DND-41 (cell line): ENCODE measurements at regions not wholly inside any gene's neighbourhood (a gene's known extent, or its start where the extent isn't known, plus 50 kb on each side); places are given as distances from the start of the nearest gene placed in this dataset.

Source experiments
- ATAC-seq: fragments of 200-7000 bp; cut with Tn5 transposase; 3 replicates; pipeline ENCODE4 v1.9.1; 2021; ENCODE audit warnings: low read depth; ENCODE audit not compliant: insufficient read depth
- DNase-seq: peaks from one replicate; pipeline ENCODE4 v3.0.0-alpha.2; 2020
- H2AFZ ChIP-seq: 2 replicates; pipeline ENCODE4 v1.6.0; 2012; ENCODE audit warnings: low read depth, low read length
- H3K27ac ChIP-seq: 2 replicates; pipeline ENCODE4 v1.5.1; 2012; ENCODE audit warnings: low read length, inconsistent platforms
- H3K27me3 ChIP-seq: fragments of 200-600 bp; sonication (generic); 2 replicates; pipeline ENCODE4 v1.6.0; 2012; ENCODE audit warnings: low read length, mild to moderate bottlenecking, inconsistent platforms; ENCODE audit not compliant: insufficient read depth, poor library complexity
- H3K36me3 ChIP-seq: 2 replicates; pipeline ENCODE4 v1.5.1; 2012; ENCODE audit warnings: low read length, inconsistent platforms; ENCODE audit not compliant: insufficient read depth
- H3K4me1 ChIP-seq: 2 replicates; pipeline ENCODE4 v1.5.1; 2012; ENCODE audit warnings: mild to moderate bottlenecking, low read length; ENCODE audit not compliant: insufficient read depth
- H3K4me2 ChIP-seq: 2 replicates; pipeline ENCODE4 v1.6.0; 2012; ENCODE audit warnings: mild to moderate bottlenecking, moderate library complexity, low read length, inconsistent platforms; ENCODE audit not compliant: insufficient read depth
- H3K4me3 ChIP-seq, 2 experiments: fragments of 200-600 bp in 1 of 2; shearing (Covaris generic) in 1 of 2; 2 replicates each; pipeline ENCODE4 v1.5.1; 2012 to 2016; ENCODE audit warnings: inconsistent platforms in 2 of 2, low read length in 2 of 2, mild to moderate bottlenecking in 2 of 2, low read depth in 1 of 2, moderate library complexity in 1 of 2
- H3K79me2 ChIP-seq: 2 replicates; pipeline ENCODE4 v1.6.0; 2012; ENCODE audit warnings: low read length, inconsistent platforms; ENCODE audit not compliant: insufficient read depth
- H3K9ac ChIP-seq: 2 replicates; pipeline ENCODE4 v1.6.0; 2012; ENCODE audit warnings: low read depth, mild to moderate bottlenecking, inconsistent platforms, low read length, moderate library complexity
- H3K9me3 ChIP-seq: 2 replicates; pipeline ENCODE4 v1.5.1; 2012; ENCODE audit warnings: low read length, moderate library complexity, mild to moderate bottlenecking, inconsistent platforms; ENCODE audit not compliant: insufficient read depth, severe bottlenecking
- H4K20me1 ChIP-seq: 2 replicates; pipeline ENCODE4 v1.6.0; 2012; ENCODE audit warnings: low read length; ENCODE audit not compliant: insufficient read depth
- EZH2 ChIP-seq: IDR thresholded peaks from 3 replicates; pipeline ENCODE4 v1.6.1; 2012; ENCODE audit warnings: borderline replicate concordance, low read depth, mild to moderate bottlenecking, moderate library complexity, low read length, inconsistent platforms; ENCODE audit not compliant: severe bottlenecking
- TF ChIP-seq, protein P1 (sequence below): IDR thresholded peaks from 2 replicates; pipeline ENCODE4 v1.5.1; 2012; ENCODE audit warnings: borderline replicate concordance, low read length, moderate library complexity, mild to moderate bottlenecking; ENCODE audit not compliant: poor library complexity, severe bottlenecking; ENCODE audit errors: extremely low read depth

DNA sequence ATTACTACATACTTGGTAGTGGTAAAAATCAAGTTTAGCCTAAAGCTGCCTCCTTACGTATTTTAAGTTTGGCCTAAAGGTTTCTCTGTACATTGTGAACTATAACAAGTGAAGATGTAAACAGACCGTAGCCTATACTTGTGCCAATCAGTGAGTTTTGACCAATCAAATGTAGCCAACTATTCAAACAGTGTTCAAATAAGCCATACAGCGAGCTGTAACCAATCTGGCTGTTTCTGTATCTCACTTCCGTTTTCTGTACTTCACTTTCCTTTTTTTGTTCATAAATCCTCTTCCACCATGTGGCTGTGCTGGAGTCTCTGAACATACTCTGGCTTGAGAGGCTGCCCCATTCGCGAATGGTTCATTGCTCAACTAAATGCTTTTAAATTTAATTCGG lies 2504.6 kb downstream of the PCDH9 start:
- Histone ChIP-seq H2AFZ (no peak overlapping the region), H3K36me3 (no peaks in the 10 kb centered on the region), H3K27ac (no peak overlapping the region), H3K4me3 (no peak overlapping the region), H3K79me2 (no peaks in the 10 kb centered on the region), H3K4me2 (no peak overlapping the region), H3K4me1 (no peaks in the 10 kb centered on the region), H3K27me3 (no peaks in the 10 kb centered on the region), H3K9ac (no peak overlapping the region), H3K9me3 (no peaks in the 10 kb centered on the region), H4K20me1 (no peaks in the 10 kb centered on the region)
- ATAC-seq, result no peak
- no peak for DNase-seq
- no peak for TF ChIP-seq EZH2
- TF ChIP-seq, protein P1, sequence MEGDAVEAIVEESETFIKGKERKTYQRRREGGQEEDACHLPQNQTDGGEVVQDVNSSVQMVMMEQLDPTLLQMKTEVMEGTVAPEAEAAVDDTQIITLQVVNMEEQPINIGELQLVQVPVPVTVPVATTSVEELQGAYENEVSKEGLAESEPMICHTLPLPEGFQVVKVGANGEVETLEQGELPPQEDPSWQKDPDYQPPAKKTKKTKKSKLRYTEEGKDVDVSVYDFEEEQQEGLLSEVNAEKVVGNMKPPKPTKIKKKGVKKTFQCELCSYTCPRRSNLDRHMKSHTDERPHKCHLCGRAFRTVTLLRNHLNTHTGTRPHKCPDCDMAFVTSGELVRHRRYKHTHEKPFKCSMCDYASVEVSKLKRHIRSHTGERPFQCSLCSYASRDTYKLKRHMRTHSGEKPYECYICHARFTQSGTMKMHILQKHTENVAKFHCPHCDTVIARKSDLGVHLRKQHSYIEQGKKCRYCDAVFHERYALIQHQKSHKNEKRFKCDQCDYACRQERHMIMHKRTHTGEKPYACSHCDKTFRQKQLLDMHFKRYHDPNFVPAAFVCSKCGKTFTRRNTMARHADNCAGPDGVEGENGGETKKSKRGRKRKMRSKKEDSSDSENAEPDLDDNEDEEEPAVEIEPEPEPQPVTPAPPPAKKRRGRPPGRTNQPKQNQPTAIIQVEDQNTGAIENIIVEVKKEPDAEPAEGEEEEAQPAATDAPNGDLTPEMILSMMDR, result no peak

DNA sequence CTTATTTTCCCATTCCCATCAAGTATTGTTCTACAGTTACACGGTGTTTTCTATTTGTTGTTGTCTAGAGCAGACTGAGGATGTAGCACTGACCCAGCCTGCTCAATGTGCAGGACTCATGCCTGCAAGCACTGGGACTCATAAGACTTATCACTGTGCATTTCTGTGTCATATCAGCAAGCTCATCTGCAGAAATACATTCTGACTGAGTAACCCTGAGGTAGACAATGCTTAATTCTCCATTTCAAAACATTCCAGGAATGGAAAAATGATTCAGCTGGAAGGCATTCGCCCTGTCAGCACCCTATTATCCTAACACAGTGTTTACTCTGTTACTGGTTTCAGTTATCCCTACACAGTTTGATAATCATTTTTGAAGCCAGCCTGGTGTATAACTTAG lies 2506.4 kb downstream of the PCDH9 start:
- Histone ChIP-seq H3K27me3 (no peaks in the 10 kb centered on the region), H2AFZ (no peak overlapping the region), H3K27ac (no peak overlapping the region), H3K4me1 (no peaks in the 10 kb centered on the region), H3K36me3 (no peaks in the 10 kb centered on the region), H3K9me3 (no peaks in the 10 kb centered on the region), H4K20me1 (no peaks in the 10 kb centered on the region), H3K9ac (no peak overlapping the region), H3K4me3 (no peak overlapping the region), H3K79me2 (no peaks in the 10 kb centered on the region), H3K4me2 (no peak overlapping the region)
- no peak for DNase-seq
- 0 out of 3 replicates have a peak, but pooled peaks have one; percentile 24 for ATAC-seq
- no peak for TF ChIP-seq EZH2
- TF ChIP-seq, protein P1, result no peak

DNA sequence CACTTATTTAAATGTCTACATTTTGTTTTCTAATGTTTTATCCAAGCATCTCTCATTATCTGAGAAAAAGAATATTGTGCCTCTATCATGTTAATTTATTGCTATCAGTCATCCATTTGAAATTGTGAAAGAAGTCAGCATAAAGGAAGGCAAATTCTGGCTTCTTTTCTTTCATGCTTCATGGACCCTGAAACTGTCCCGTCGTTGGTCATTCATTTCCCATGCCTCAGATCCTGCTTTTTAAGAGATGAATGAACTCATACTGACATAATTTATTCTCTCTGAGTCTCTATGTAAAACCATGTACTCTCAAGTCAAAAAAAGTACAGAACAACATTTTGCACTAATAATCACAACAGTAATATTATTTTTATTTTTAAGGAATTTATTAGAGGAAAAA lies 2512.0 kb downstream of the PCDH9 start:
- no peak overlapping the region for H3K4me2 ChIP-seq
- H3K9ac ChIP-seq, result no peak overlapping the region
- no peaks in the 10 kb centered on the region for H3K4me1 ChIP-seq
- no peak overlapping the region for H3K4me3 ChIP-seq
- ATAC-seq, result no peak
- H3K27ac ChIP-seq, result no peak overlapping the region
- no peaks in the 10 kb centered on the region for H3K36me3 ChIP-seq
- H4K20me1 ChIP-seq, result no peaks in the 10 kb centered on the region
- no peaks in the 10 kb centered on the region for H3K79me2 ChIP-seq
- no peaks in the 10 kb centered on the region for H3K27me3 ChIP-seq
- TF ChIP-seq, protein P1, result no peak
- TF ChIP-seq EZH2, result no peak
- DNase-seq, result no peak
- no peaks in the 10 kb centered on the region for H3K9me3 ChIP-seq
- no peak overlapping the region for H2AFZ ChIP-seq

DNA sequence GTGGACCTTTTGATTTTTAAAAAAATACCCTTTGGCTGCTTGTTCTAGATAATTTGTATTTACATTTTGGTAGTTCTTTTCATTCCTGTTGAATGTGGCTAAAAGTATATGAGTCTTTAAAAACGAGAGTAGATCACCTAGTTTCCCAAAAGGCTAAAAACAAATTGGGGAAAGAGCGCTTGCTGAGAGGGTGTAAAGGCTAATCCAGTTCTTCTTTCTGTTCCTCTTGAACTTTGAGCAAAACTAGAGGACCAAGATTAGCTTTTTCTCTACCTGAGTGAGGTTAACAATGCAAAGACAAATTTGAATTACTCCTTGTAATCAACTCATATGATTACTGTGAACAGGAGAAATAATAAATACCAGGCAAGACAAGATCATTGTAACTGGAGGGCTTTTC lies 2513.2 kb downstream of the PCDH9 start:
- TF ChIP-seq, protein P1, result no peak
- no peak for TF ChIP-seq EZH2
- Histone ChIP-seq H2AFZ (no peak overlapping the region), H4K20me1 (no peaks in the 10 kb centered on the region), H3K9me3 (no peaks in the 10 kb centered on the region), H3K36me3 (no peaks in the 10 kb centered on the region), H3K27me3 (no peaks in the 10 kb centered on the region), H3K4me2 (no peak overlapping the region), H3K9ac (no peak overlapping the region), H3K4me3 (no peak overlapping the region), H3K79me2 (no peaks in the 10 kb centered on the region), H3K4me1 (no peaks in the 10 kb centered on the region), H3K27ac (no peak overlapping the region)
- no peak for DNase-seq
- ATAC-seq, result no peak
